GM12878 (cell line): ENCODE measurements at regions not wholly inside any gene's neighbourhood (a gene's known extent, or its start where the extent isn't known, plus 50 kb on each side); places are given as distances from the start of the nearest gene placed in this dataset.

ENCODE experiments used
- ATF7 ChIP-seq: fragments of 450-650 bp; IDR thresholded peaks from 2 replicates; pipeline ENCODE4 v1.6.1; 2016; ENCODE audit warnings: low read depth, mild to moderate bottlenecking
- BCL11A ChIP-seq: IDR thresholded peaks from 2 replicates; pipeline ENCODE4 v1.6.1; 2011; ENCODE audit warnings: low read depth, low read length
- CBX3 ChIP-seq: fragments of 200-600 bp; sonication (generic); IDR thresholded peaks from 2 replicates; pipeline ENCODE4 v1.6.1; 2016; ENCODE audit warnings: low read depth, borderline replicate concordance
- CHD2 ChIP-seq: IDR thresholded peaks from 2 replicates; pipeline ENCODE4 v1.6.1; 2011; ENCODE audit warnings: low read depth, low read length, improper control_type of control experiment, borderline replicate concordance
- CUX1 ChIP-seq: IDR thresholded peaks from 2 replicates; pipeline ENCODE4 v1.6.1; 2012; ENCODE audit warnings: improper control_type of control experiment, low read depth, low read length; ENCODE audit not compliant: insufficient replicate concordance
- E2F4 ChIP-seq: IDR thresholded peaks from 2 replicates; pipeline ENCODE4 v1.6.1; 2012; ENCODE audit warnings: low read depth, low read length, improper control_type of control experiment
- IRF4 ChIP-seq: IDR thresholded peaks from 2 replicates; pipeline ENCODE4 v1.6.1; 2011; ENCODE audit warnings: low read depth, low read length
- MXI1 ChIP-seq: fragments of 150-350 bp; IDR thresholded peaks from 2 replicates; pipeline ENCODE4 v1.6.1; 2011; ENCODE audit warnings: low read depth, mild to moderate bottlenecking, inconsistent platforms, low read length, improper control_type of control experiment
- PAX5 ChIP-seq: IDR thresholded peaks from 2 replicates; pipeline ENCODE4 v1.6.1; 2011; ENCODE audit warnings: low read depth, low read length, borderline replicate concordance
- PAX8 ChIP-seq: fragments of 450-650 bp; IDR thresholded peaks from 2 replicates; pipeline ENCODE4 v1.6.1; 2017; ENCODE audit warnings: mild to moderate bottlenecking, moderate library complexity
- RB1 ChIP-seq: fragments of 450-650 bp; formaldehyde crosslinking; IDR thresholded peaks from 2 replicates; pipeline ENCODE4 v1.6.1; 2017; ENCODE audit warnings: mild to moderate bottlenecking, borderline replicate concordance
- RFX5 ChIP-seq: IDR thresholded peaks from 2 replicates; pipeline ENCODE4 v1.6.1; 2011; ENCODE audit warnings: low read depth, low read length, improper control_type of control experiment
- SRF ChIP-seq, 2 experiments: IDR thresholded peaks; 2 replicates each; pipeline ENCODE4 v1.6.1; 2011; ENCODE audit warnings: low read depth in 2 of 2, low read length in 2 of 2, mild to moderate bottlenecking in 1 of 2, moderate library complexity in 1 of 2
- YBX1 ChIP-seq: fragments of 450-650 bp; IDR thresholded peaks from 2 replicates; pipeline ENCODE4 v1.6.1; 2016; ENCODE audit warnings: antibody characterized with exemption
- ZNF207 ChIP-seq: fragments of 450-650 bp; IDR thresholded peaks from 2 replicates; pipeline ENCODE4 v1.6.1; 2014; ENCODE audit warnings: antibody characterized with exemption, mild to moderate bottlenecking, borderline replicate concordance
- TF ChIP-seq, protein P1 (sequence below): IDR thresholded peaks from 2 replicates; pipeline ENCODE4 v1.6.1; 2011; ENCODE audit warnings: low read depth, mild to moderate bottlenecking, low read length, moderate library complexity, borderline replicate concordance; ENCODE audit errors: extremely low read depth
- TF ChIP-seq, protein P2 (sequence below): IDR thresholded peaks from 2 replicates; pipeline ENCODE4 v1.6.1; 2012; ENCODE audit warnings: low read depth, low read length, improper control_type of control experiment
- TF ChIP-seq, protein P3 (sequence below), 3 experiments: IDR thresholded peaks in 2 of 3; conservative IDR thresholded peaks in 1 of 3; 2 replicates each; pipeline ENCODE4 v1.5.1; 2011; ENCODE audit warnings: low read depth in 3 of 3, low read length in 3 of 3, mild to moderate bottlenecking in 3 of 3, control low read depth in 2 of 3, moderate library complexity in 2 of 3, inconsistent platforms in 1 of 3, mixed read lengths in 1 of 3; ENCODE audit not compliant: control insufficient read depth in 2 of 3, insufficient read depth in 1 of 3; ENCODE audit errors: extremely low read depth in 1 of 3
- TF ChIP-seq, protein P4 (sequence below): fragments of 450-650 bp; IDR thresholded peaks from 2 replicates; pipeline ENCODE4 v1.6.1; 2018; ENCODE audit warnings: borderline replicate concordance, mild to moderate bottlenecking; ENCODE audit not compliant: partially characterized antibody

GRCh38 chr20:54345301-54345724, 130.1 kb upstream of the DOK5 start (continued):
- TF ChIP-seq RB1 (no peak), RFX5 (no peak), IRF4 (no peak), E2F4 (no peak), CBX3 (no peak), CUX1 (no peak), PAX8 (no peak), YBX1 (no peak), MXI1 (no peak), CHD2 (no peak), ATF7 (peak; percentile 64), ZNF207 (no peak), BCL11A (peak; percentile 68; the same call in 1 of the 2 replicates), SRF (IDR thresholded peaks at IDR 0.05; ENCODE audit: low read depth in 2 of 2, low read length in 2 of 2) (no peak), PAX5 (no peak)
- TF ChIP-seq, protein P1, sequence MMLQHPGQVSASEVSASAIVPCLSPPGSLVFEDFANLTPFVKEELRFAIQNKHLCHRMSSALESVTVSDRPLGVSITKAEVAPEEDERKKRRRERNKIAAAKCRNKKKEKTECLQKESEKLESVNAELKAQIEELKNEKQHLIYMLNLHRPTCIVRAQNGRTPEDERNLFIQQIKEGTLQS: no peak
- TF ChIP-seq, protein P2, sequence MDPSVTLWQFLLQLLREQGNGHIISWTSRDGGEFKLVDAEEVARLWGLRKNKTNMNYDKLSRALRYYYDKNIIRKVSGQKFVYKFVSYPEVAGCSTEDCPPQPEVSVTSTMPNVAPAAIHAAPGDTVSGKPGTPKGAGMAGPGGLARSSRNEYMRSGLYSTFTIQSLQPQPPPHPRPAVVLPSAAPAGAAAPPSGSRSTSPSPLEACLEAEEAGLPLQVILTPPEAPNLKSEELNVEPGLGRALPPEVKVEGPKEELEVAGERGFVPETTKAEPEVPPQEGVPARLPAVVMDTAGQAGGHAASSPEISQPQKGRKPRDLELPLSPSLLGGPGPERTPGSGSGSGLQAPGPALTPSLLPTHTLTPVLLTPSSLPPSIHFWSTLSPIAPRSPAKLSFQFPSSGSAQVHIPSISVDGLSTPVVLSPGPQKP: no peak
- TF ChIP-seq, protein P3, sequence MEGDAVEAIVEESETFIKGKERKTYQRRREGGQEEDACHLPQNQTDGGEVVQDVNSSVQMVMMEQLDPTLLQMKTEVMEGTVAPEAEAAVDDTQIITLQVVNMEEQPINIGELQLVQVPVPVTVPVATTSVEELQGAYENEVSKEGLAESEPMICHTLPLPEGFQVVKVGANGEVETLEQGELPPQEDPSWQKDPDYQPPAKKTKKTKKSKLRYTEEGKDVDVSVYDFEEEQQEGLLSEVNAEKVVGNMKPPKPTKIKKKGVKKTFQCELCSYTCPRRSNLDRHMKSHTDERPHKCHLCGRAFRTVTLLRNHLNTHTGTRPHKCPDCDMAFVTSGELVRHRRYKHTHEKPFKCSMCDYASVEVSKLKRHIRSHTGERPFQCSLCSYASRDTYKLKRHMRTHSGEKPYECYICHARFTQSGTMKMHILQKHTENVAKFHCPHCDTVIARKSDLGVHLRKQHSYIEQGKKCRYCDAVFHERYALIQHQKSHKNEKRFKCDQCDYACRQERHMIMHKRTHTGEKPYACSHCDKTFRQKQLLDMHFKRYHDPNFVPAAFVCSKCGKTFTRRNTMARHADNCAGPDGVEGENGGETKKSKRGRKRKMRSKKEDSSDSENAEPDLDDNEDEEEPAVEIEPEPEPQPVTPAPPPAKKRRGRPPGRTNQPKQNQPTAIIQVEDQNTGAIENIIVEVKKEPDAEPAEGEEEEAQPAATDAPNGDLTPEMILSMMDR (IDR thresholded peaks at IDR 0.05 in 2 of 3, conservative IDR thresholded peaks at IDR 0.05 in 1 of 3; ENCODE audit: control insufficient read depth in 2 of 3, extremely low read depth in 1 of 3, insufficient read depth in 1 of 3, low read depth in 3 of 3, low read length in 3 of 3): no peak
- TF ChIP-seq, protein P4, sequence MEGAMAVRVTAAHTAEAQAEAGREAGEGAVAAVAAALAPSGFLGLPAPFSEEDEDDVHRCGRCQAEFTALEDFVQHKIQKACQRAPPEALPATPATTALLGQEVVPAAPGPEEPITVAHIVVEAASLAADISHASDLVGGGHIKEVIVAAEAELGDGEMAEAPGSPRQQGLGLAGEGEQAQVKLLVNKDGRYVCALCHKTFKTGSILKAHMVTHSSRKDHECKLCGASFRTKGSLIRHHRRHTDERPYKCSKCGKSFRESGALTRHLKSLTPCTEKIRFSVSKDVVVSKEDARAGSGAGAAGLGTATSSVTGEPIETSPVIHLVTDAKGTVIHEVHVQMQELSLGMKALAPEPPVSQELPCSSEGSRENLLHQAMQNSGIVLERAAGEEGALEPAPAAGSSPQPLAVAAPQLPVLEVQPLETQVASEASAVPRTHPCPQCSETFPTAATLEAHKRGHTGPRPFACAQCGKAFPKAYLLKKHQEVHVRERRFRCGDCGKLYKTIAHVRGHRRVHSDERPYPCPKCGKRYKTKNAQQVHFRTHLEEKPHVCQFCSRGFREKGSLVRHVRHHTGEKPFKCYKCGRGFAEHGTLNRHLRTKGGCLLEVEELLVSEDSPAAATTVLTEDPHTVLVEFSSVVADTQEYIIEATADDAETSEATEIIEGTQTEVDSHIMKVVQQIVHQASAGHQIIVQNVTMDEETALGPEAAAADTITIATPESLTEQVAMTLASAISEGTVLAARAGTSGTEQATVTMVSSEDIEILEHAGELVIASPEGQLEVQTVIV: no peak
